Body of pancreas (tissue), 4 donors: ENCODE measurements at regions not wholly inside any gene's neighbourhood (a gene's known extent, or its start where the extent isn't known, plus 50 kb on each side); places are given as distances from the start of the nearest gene placed in this dataset.

ENCODE experiments used
- CTCF ChIP-seq, 7 experiments: fragments of 450-650 bp in 4 of 7; fragments of 200-600 bp in 3 of 7; sonication (generic) in 3 of 7; IDR thresholded peaks; one replicate each; pipeline ENCODE4 v1.5.1; 2016 to 2019; ENCODE audit warnings: antibody characterized with exemption in 7 of 7
- POLR2A ChIP-seq, 3 donors: fragments of 450-650 bp; IDR thresholded peaks; one replicate each; pipeline ENCODE4 v1.6.1; 2016; ENCODE audit warnings: antibody characterized with exemption in 3 of 3, mild to moderate bottlenecking in 2 of 3

- TF ChIP-seq CTCF (IDR thresholded peaks at IDR 0.05) (no peak), POLR2A (IDR thresholded peaks at IDR 0.05) (no peak)
Measured at GRCh38 chr4:63524764-63525163, 884.5 kb downstream of the TECRL start.
